IPS-18a (cell line): ENCODE measurements at regions not wholly inside any gene's neighbourhood (a gene's known extent, or its start where the extent isn't known, plus 50 kb on each side); places are given as distances from the start of the nearest gene placed in this dataset.

Experiments used
- H3K27ac ChIP-seq: one replicate; pipeline ENCODE4 v1.5.1; 2013; ENCODE audit warnings: low read length
- H3K27me3 ChIP-seq: one replicate; pipeline ENCODE4 v1.6.1; 2013; ENCODE audit warnings: mild to moderate bottlenecking, low read length; ENCODE audit not compliant: control insufficient read depth, insufficient read depth
- H3K36me3 ChIP-seq: one replicate; pipeline ENCODE4 v1.6.1; 2013; ENCODE audit warnings: low read depth, low read length; ENCODE audit not compliant: control insufficient read depth
- H3K4me1 ChIP-seq: one replicate; pipeline ENCODE4 v1.6.1; 2013; ENCODE audit warnings: low read depth, low read length; ENCODE audit not compliant: control insufficient read depth
- H3K4me3 ChIP-seq: one replicate; pipeline ENCODE4 v1.5.1; 2013; ENCODE audit warnings: low read length
- H3K9ac ChIP-seq: one replicate; pipeline ENCODE4 v1.6.1; 2013; ENCODE audit warnings: mild to moderate bottlenecking, low read length, moderate library complexity
- H3K9me3 ChIP-seq: one replicate; pipeline ENCODE4 v1.6.1; 2013; ENCODE audit warnings: low read depth, low read length; ENCODE audit not compliant: control insufficient read depth

- H3K4me3 ChIP-seq: no peak overlapping the region
- H3K27ac ChIP-seq: no peak overlapping the region
Measured at GRCh38 chr13:95456815-95457214, 95.7 kb upstream of the CLDN10 start.

GRCh38 chr13:95457294-95457693 lies 95.2 kb upstream of the CLDN10 start:
- no peak overlapping the region for H3K27ac ChIP-seq
- no peak overlapping the region for H3K4me3 ChIP-seq
- no peak overlapping the region for H3K9ac ChIP-seq
- peaks cover 5% of the 10 kb centered on the region for H3K9me3 ChIP-seq
- H3K4me1 ChIP-seq: no peaks in the 10 kb centered on the region
- no peaks in the 10 kb centered on the region for H3K27me3 ChIP-seq
- H3K36me3 ChIP-seq: no peaks in the 10 kb centered on the region

More at GRCh38 chr13:95456815-95457214, 95.7 kb upstream of the CLDN10 start:
- Histone ChIP-seq H3K9me3 (peaks cover 5% of the 10 kb centered on the region), H3K27me3 (no peaks in the 10 kb centered on the region), H3K9ac (no peak overlapping the region), H3K4me1 (no peaks in the 10 kb centered on the region), H3K36me3 (no peaks in the 10 kb centered on the region)

GRCh38 chr13:95462801-95463200 lies 89.7 kb upstream of the CLDN10 start:
- Histone ChIP-seq H3K4me1 (peaks cover 3% of the 10 kb centered on the region), H3K9ac (no peak overlapping the region), H3K36me3 (no peaks in the 10 kb centered on the region), H3K9me3 (peaks cover 5% of the 10 kb centered on the region), H3K4me3 (no peak overlapping the region), H3K27me3 (no peaks in the 10 kb centered on the region), H3K27ac (no peak overlapping the region)

- H3K9ac ChIP-seq: no peak overlapping the region
- no peak overlapping the region for H3K4me3 ChIP-seq
- H3K36me3 ChIP-seq: no peaks in the 10 kb centered on the region
- peaks cover 5% of the 10 kb centered on the region for H3K9me3 ChIP-seq
- H3K27me3 ChIP-seq: no peaks in the 10 kb centered on the region
- H3K4me1 ChIP-seq: peaks cover 3% of the 10 kb centered on the region
- H3K27ac ChIP-seq: no peak overlapping the region
Measured at GRCh38 chr13:95463531-95463930, 89.0 kb upstream of the CLDN10 start.

GRCh38 chr13:95470574-95471366 lies 81.8 kb upstream of the CLDN10 start:
- H3K36me3 ChIP-seq: no peaks in the 10 kb centered on the region
- no peak overlapping the region for H3K9ac ChIP-seq
- no peaks in the 10 kb centered on the region for H3K9me3 ChIP-seq
- H3K4me1 ChIP-seq: peaks cover 6% of the 10 kb centered on the region
- H3K4me3 ChIP-seq: no peak overlapping the region
- H3K27ac ChIP-seq: no peak overlapping the region
- H3K27me3 ChIP-seq: no peaks in the 10 kb centered on the region

GRCh38 chr13:95471960-95472359 lies 80.6 kb upstream of the CLDN10 start:
- no peaks in the 10 kb centered on the region for H3K36me3 ChIP-seq
- peaks cover 6% of the 10 kb centered on the region for H3K4me1 ChIP-seq
- H3K9ac ChIP-seq: no peak overlapping the region
- H3K4me3 ChIP-seq: no peak overlapping the region
- H3K27ac ChIP-seq: no peak overlapping the region
- H3K9me3 ChIP-seq: no peaks in the 10 kb centered on the region
- no peaks in the 10 kb centered on the region for H3K27me3 ChIP-seq

- no peak overlapping the region for H3K9ac ChIP-seq
- no peaks in the 10 kb centered on the region for H3K36me3 ChIP-seq
- H3K27me3 ChIP-seq: no peaks in the 10 kb centered on the region
- no peak overlapping the region for H3K4me3 ChIP-seq
- H3K4me1 ChIP-seq: peaks cover 6% of the 10 kb centered on the region
- no peaks in the 10 kb centered on the region for H3K9me3 ChIP-seq
- no peak overlapping the region for H3K27ac ChIP-seq
Measured at GRCh38 chr13:95474992-95475391, 77.5 kb upstream of the CLDN10 start.

GRCh38 chr13:95477187-95477586 lies 75.3 kb upstream of the CLDN10 start:
- Histone ChIP-seq H3K27ac (no peak overlapping the region), H3K4me3 (no peak overlapping the region), H3K9ac (no peak overlapping the region), H3K4me1 (peaks cover 6% of the 10 kb centered on the region), H3K36me3 (no peaks in the 10 kb centered on the region), H3K9me3 (no peaks in the 10 kb centered on the region), H3K27me3 (no peaks in the 10 kb centered on the region)

- Histone ChIP-seq H3K4me1 (peaks cover 1% of the 10 kb centered on the region), H3K27me3 (no peaks in the 10 kb centered on the region), H3K9me3 (no peaks in the 10 kb centered on the region), H3K36me3 (no peaks in the 10 kb centered on the region), H3K9ac (no peak overlapping the region), H3K27ac (no peak overlapping the region), H3K4me3 (no peak overlapping the region)
Measured at GRCh38 chr13:95479731-95480130, 72.8 kb upstream of the CLDN10 start.

GRCh38 chr13:95480131-95480545 lies 72.4 kb upstream of the CLDN10 start:
- Histone ChIP-seq H3K4me1 (no peaks in the 10 kb centered on the region), H3K9me3 (no peaks in the 10 kb centered on the region), H3K27ac (no peak overlapping the region), H3K27me3 (no peaks in the 10 kb centered on the region), H3K4me3 (no peak overlapping the region), H3K9ac (no peak overlapping the region), H3K36me3 (no peaks in the 10 kb centered on the region)

GRCh38 chr13:95480791-95481780 lies 71.4 kb upstream of the CLDN10 start:
- no peaks in the 10 kb centered on the region for H3K36me3 ChIP-seq
- H3K27me3 ChIP-seq: no peaks in the 10 kb centered on the region
- no peak overlapping the region for H3K9ac ChIP-seq
- H3K4me3 ChIP-seq: no peak overlapping the region
- H3K4me1 ChIP-seq: no peaks in the 10 kb centered on the region
- no peak overlapping the region for H3K27ac ChIP-seq
- no peaks in the 10 kb centered on the region for H3K9me3 ChIP-seq
